ENCODE measurements at regions not wholly inside any gene's neighbourhood (a gene's known extent, or its start where the extent isn't known, plus 50 kb on each side); places are given as distances from the start of the nearest gene placed in this dataset.
"Not testable (repeated sequence)": the region's sequence is repeated elsewhere in the genome, so short reads cannot be mapped to it uniquely, and the experiment has no call there.

DNA sequence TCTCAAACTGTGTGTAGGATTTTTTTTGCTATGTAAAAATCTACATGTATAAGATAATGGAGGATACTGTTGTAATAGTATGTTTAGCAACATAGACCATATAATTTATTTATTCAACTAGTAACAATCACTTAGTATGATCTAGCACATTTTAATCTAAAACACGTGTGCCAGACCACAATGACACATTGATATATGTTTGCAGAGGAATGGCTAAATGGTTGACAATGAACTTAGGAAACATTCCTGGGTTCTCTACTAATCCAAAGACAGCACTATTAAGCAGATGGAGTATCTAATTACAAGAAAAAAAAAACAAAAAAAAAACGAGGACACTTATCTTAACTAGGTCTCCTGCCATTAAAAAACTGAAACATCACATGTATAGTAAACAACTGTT lies 261.7 kb upstream of the PAPPA start:
- H3K27ac Mint-ChIP-seq: no peak overlapping the region
- ATAC-seq: no peak
- TF ChIP-seq, protein P1, sequence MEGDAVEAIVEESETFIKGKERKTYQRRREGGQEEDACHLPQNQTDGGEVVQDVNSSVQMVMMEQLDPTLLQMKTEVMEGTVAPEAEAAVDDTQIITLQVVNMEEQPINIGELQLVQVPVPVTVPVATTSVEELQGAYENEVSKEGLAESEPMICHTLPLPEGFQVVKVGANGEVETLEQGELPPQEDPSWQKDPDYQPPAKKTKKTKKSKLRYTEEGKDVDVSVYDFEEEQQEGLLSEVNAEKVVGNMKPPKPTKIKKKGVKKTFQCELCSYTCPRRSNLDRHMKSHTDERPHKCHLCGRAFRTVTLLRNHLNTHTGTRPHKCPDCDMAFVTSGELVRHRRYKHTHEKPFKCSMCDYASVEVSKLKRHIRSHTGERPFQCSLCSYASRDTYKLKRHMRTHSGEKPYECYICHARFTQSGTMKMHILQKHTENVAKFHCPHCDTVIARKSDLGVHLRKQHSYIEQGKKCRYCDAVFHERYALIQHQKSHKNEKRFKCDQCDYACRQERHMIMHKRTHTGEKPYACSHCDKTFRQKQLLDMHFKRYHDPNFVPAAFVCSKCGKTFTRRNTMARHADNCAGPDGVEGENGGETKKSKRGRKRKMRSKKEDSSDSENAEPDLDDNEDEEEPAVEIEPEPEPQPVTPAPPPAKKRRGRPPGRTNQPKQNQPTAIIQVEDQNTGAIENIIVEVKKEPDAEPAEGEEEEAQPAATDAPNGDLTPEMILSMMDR (IDR thresholded peaks at IDR 0.05): no peak
- no peaks in the 10 kb centered on the region for H3K4me1 Mint-ChIP-seq (ENCODE audit: low read depth)
- ChIA-PET POLR2A (no interaction called here), CTCF (no interaction called here)
- no peaks in the 10 kb centered on the region for H3K36me3 Mint-ChIP-seq (ENCODE audit: low read depth)
- no peaks in the 10 kb centered on the region for H3K27me3 Mint-ChIP-seq
- DNase-seq: no peak
- no peaks in the 10 kb centered on the region for H3K9me3 Mint-ChIP-seq
- intact Hi-C loops (cut with micrococcal nuclease): no loop called here
- no peak overlapping the region for H3K4me3 Mint-ChIP-seq

DNA sequence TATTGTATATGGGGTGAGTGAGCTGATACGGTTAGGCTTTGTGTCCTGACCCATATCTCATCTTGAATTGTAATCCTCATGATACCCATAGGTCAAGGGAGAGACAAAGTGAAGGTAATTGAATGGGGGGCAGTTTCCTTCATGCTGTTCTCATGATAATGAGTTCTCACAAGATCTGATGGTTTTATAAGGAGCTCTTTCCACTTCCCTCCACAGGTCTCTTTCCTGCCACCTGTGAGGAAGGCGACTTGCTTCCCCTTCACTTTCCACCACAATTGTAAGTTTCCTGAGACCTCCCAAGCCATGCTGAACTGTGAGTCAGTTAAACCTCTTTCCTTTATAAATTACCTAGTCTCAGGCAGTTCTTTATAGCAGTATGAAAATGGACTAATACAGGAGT lies 255.1 kb upstream of the PAPPA start:
- DNase-seq; H3K4me3 Mint-ChIP-seq; intact Hi-C loops (cut with micrococcal nuclease); H3K27ac Mint-ChIP-seq; H3K4me1 Mint-ChIP-seq (ENCODE audit: low read depth); ATAC-seq; H3K36me3 Mint-ChIP-seq (ENCODE audit: low read depth); H3K27me3 Mint-ChIP-seq; H3K9me3 Mint-ChIP-seq; CTCF ChIA-PET; POLR2A ChIA-PET: not testable (repeated sequence)

DNA sequence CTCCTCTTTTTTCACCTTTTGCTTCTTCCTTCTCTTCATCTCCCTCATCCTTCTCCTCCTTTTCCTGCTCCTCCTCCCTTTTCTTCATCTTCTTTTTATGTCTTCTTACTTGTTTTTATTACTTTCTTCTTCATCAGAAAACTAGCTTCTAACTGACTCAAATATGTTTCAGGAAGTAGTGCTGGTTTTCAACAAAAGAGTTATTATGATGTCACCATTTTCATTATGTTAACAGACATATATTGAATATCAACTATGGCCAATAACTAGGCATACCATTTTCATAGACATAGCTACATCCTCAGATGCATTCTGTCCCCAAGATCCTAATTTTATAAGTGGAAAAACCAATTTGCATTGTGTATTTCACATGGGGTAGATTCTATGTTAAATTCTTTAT lies 252.9 kb upstream of the PAPPA start:
- Mint-ChIP-seq H3K36me3 (ENCODE audit: low read depth) (no peaks in the 10 kb centered on the region), H3K4me1 (ENCODE audit: low read depth) (no peaks in the 10 kb centered on the region), H3K27ac (no peak overlapping the region), H3K4me3 (no peak overlapping the region), H3K9me3 (no peaks in the 10 kb centered on the region), H3K27me3 (no peaks in the 10 kb centered on the region)
- intact Hi-C loops (cut with micrococcal nuclease): no loop called here
- no peak for DNase-seq
- ATAC-seq: no peak
- ChIA-PET CTCF (no interaction called here), POLR2A (no interaction called here)
- TF ChIP-seq, protein P1 (IDR thresholded peaks at IDR 0.05): no peak

DNA sequence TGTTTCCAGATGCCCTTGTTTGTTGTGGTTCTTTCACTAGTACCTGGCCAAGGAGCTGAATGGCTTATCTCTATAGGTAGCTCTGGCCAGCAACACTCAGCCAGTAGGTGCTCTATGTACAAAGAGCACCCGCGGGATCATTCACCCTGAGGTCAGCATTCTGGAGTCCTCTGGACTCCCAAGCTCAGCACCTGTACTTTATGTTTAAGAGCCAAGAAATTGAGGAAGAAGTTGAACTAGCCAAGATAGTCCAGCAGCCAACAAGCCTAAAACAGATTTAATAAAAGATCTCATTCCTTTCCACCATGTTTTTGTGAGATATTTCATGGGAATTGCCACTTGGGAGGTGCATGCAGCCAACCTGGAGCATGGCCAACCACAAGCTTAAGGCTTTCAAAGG lies 242.6 kb upstream of the PAPPA start:
- intact Hi-C loops (cut with micrococcal nuclease): no loop called here
- ChIA-PET CTCF (no interaction called here), POLR2A (no interaction called here)
- Mint-ChIP-seq H3K27me3 (no peaks in the 10 kb centered on the region), H3K27ac (no peak overlapping the region), H3K4me1 (ENCODE audit: low read depth) (no peaks in the 10 kb centered on the region), H3K36me3 (ENCODE audit: low read depth) (no peaks in the 10 kb centered on the region), H3K4me3 (no peak overlapping the region), H3K9me3 (no peaks in the 10 kb centered on the region)
- DNase-seq: no peak
- TF ChIP-seq, protein P1 (IDR thresholded peaks at IDR 0.05): no peak
- ATAC-seq: no peak

DNA sequence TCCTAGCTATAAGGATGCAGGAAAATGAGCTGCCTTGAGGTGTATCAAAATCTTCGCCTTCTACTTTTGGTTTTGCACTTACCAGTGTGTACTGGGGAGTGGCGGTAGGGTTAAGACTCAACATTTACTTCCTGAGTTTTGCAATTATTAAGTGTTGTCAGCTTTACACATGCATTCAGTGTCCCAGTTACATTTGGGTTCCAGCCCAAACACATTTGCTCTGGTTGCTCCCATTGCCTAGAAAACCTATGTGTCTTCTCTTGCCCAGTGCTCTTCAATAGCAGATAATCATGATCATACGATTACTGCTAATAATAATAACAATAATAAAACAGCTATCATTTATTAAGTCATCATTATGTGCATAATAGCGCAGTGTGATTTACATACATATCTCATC lies 241.5 kb upstream of the PAPPA start:
- H3K4me3 Mint-ChIP-seq: no peak overlapping the region
- ChIA-PET POLR2A (no interaction called here), CTCF (no interaction called here)
- no peaks in the 10 kb centered on the region for H3K36me3 Mint-ChIP-seq (ENCODE audit: low read depth)
- H3K9me3 Mint-ChIP-seq: no peaks in the 10 kb centered on the region
- TF ChIP-seq, protein P1 (IDR thresholded peaks at IDR 0.05): no peak
- no peaks in the 10 kb centered on the region for H3K27me3 Mint-ChIP-seq
- no peak overlapping the region for H3K27ac Mint-ChIP-seq
- ATAC-seq (no peak), DNase-seq (no peak)
- intact Hi-C loops (cut with micrococcal nuclease): no loop called here
- H3K4me1 Mint-ChIP-seq (ENCODE audit: low read depth): no peaks in the 10 kb centered on the region

DNA sequence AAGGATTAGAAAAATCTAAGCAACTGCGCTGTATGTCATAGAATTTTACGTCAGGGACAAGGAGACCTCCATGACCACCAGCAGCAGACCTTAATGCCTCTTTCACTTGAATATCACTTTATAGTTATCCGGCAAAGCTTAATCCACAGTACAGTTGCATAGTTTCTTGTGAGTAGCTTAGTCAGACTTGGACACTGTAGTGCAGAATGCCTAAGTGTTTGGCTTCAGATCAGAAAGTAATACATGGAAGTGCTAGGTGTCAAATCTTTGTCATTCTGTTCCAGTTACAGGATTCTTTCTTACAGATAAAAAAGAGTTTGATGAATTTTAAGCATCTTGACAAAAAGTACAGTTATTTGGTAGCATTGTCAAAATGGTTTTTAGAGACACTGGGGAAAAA lies 239.9 kb upstream of the PAPPA start:
- TF ChIP-seq, protein P1 (IDR thresholded peaks at IDR 0.05): no peak
- no peak for ATAC-seq
- Mint-ChIP-seq H3K9me3 (no peaks in the 10 kb centered on the region), H3K36me3 (ENCODE audit: low read depth) (no peaks in the 10 kb centered on the region), H3K27ac (no peak overlapping the region), H3K4me3 (no peak overlapping the region), H3K4me1 (ENCODE audit: low read depth) (no peaks in the 10 kb centered on the region), H3K27me3 (no peaks in the 10 kb centered on the region)
- intact Hi-C loops (cut with micrococcal nuclease): no loop called here
- CTCF ChIA-PET: no interaction called here
- POLR2A ChIA-PET: no interaction called here
- DNase-seq: no peak

Measured in activated CD8-positive, alpha-beta T cell treated with anti-CD3 and anti-CD28 coated beads for 36 hours (primary cell).